Activated CD4-positive, CD25-positive, alpha-beta regulatory T cell treated with anti-CD3 and anti-CD28 coated beads, Interleukin-2, amount 50 U/mL, for 16 hours (primary cell): ENCODE measurements at regions not wholly inside any gene's neighbourhood (a gene's known extent, or its start where the extent isn't known, plus 50 kb on each side); places are given as distances from the start of the nearest gene placed in this dataset.
"Not testable (repeated sequence)": the region's sequence is repeated elsewhere in the genome, so short reads cannot be mapped to it uniquely, and the experiment has no call there.

Source experiments
- DNase-seq: peaks from one replicate; pipeline ENCODE4 v3.0.0-alpha.2; 2020; ENCODE audit warnings: low read depth, low spot score

DNA sequence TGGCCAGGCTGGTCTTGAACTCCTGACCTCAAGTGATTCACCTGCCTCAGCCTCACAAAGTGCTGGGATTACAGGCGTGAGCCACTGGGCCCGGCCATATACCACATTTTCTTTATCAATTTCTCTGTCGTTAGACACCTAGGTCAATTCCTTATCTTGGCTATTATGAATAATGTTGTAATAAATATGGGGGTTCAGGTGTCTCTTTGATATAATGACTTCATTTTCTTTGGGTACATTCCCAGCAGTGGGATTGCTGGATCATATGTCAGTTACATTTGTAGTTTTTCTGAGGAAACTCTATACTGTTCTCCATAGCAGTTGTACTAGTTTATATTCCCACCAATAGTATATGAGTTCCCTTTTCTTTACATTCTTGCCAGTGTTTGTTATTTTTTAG is 67.8 kb upstream of the DDHD1 start:
- no peak for DNase-seq

DNA sequence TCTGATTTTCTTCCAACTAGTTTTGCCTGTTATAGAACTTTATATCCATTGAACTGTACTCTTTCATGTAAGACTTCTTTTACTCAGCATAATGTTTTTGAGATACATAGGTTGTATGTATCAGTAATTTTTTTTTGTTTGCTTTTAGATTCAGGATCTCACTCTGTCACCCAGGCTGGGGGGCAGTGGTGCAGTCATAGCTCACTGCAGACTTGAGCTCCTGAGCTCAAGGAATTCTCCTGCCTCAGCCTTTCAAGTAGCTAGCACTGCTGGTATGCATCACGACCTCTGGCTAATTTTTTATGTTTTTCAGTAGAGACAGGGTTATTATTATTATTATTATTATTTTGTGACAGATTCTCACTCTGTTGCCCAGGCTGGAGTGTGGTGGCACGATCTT is 65.0 kb upstream of the DDHD1 start:
- no peak for DNase-seq

DNA sequence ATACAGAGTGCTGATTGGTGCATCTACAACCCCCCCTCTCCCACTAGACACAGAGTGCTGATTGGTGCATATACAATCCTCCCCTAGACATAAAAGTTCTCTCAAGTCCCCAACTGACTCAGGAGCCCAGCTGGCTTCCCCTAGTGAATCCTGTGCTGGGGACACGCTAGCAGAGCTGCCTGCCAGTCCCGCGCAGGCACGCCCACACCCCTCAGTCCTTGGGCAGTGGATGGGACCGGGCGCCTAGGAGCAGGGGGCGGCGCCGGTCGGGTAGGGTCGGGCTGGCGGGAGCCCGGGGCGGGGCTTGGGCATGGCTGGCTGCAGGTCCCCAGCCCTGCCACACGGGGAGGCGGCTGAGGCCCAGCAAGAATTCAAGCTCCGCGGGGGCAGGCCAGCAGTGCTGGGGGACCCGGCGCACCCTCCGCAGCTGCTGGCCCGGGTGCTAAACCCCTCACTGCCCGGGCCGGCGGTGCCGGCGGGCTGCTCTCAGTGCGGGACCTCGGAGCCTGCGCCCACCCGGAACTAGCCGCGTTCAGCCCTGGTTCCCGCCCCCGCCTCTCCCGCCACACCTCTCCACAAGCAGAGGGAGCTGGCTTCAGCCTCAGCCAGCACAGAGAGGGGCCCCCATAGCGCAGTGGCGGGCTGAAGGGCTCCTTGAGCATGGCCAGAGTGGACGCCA is 64.3 kb upstream of the DDHD1 start:
- DNase-seq = peak; percentile 19

DNA sequence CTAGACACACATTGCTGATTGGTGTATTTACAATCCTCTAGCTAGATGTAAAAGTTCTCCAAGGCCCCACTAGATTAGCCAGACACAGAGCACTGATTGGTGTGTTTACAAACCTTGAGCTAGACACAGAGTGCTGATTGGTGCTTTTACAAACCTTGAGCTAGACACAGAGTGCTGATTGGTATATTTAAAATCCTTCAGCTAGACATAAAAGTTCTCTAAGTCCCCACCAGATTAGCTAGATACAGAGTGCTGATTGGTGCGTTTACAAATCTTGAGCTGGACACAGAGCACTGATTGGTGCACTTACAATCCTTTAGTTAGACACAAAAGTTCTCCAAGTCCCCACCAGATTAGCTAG is 63.8 kb upstream of the DDHD1 start:
- DNase-seq = not testable (repeated sequence)

DNA sequence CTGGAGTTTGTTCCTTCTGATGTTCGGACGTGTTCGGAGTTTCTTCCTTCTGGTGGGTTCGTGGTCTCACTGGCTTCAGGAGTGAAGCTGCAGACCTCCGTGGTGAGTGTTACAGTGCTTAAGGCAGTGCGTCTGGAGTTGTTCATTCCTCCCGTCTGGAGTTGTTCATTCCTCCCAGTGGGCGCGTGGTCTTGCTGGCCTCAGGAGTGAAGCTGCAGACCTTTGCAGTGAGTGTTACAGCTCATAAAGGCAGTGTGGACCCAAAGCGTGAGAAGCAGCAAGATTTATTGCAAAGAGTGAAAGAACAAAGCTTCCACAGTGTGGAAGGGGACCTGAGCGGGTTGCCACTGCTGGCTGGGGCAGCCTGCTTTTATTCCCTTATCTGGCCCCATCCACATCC is 63.4 kb upstream of the DDHD1 start:
- not testable (repeated sequence) for DNase-seq

- DNase-seq = no peak
Measured at GRCh38 chr14:53215101-53215500, 62.0 kb upstream of the DDHD1 start.

- DNase-seq = no peak
Measured at GRCh38 chr14:53214384-53214783, 61.3 kb upstream of the DDHD1 start.

DNA sequence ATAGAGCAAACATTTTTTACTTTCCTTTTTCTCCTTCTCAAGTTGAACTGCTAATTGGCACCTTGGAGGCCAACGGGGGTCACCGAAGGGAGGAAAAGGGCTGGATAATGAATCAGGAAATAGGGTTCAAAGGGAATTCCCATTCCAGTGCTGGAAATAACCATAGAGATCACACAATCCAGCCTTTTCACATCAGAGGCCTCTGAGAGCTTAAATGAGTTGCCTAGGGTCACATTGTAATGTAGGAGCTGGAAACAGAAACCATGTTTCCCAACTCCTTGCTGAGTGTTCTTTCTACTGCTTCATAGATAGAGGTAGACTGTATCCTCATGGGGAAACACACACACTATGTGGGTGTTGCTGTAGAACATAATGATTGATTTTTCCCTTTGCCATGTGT is 60.6 kb upstream of the DDHD1 start:
- no peak for DNase-seq

- no peak for DNase-seq
Measured at GRCh38 chr14:53209370-53209769, 56.2 kb upstream of the DDHD1 start.
